BLaER1 treated with 17β-estradiol and CSF1 and Interleukin-3, amounts not matched to agents 10 nM and 100 nM (cell line): ENCODE measurements at regions not wholly inside any gene's neighbourhood (a gene's known extent, or its start where the extent isn't known, plus 50 kb on each side); places are given as distances from the start of the nearest gene placed in this dataset.

Experiments
- H3K27ac ChIP-seq, 11 experiments: shearing (Covaris generic); formaldehyde crosslinking; 2 replicates each; pipeline ENCODE4 v1.8.1; 2022
- H3K27me3 ChIP-seq, 11 experiments: shearing (Covaris generic); formaldehyde crosslinking; 2 replicates each; pipeline ENCODE4 v1.8.1; 2022
- H3K36me3 ChIP-seq, 11 experiments: shearing (Covaris generic); formaldehyde crosslinking; 2 replicates each; pipeline ENCODE4 v1.8.1; 2022
- H3K4me1 ChIP-seq, 10 experiments: shearing (Covaris generic); formaldehyde crosslinking; 2 replicates each; pipeline ENCODE4 v1.8.1; 2022
- H3K4me2 ChIP-seq, 11 experiments: shearing (Covaris generic); formaldehyde crosslinking; 2 replicates each; pipeline ENCODE4 v1.8.1; 2022
- H3K4me3 ChIP-seq, 10 experiments: shearing (Covaris generic); formaldehyde crosslinking; 2 replicates each; pipeline ENCODE4 v1.8.1; 2022
- H3K9ac ChIP-seq, 11 experiments: shearing (Covaris generic); formaldehyde crosslinking; 2 replicates each; pipeline ENCODE4 v1.8.1; 2022
- H3K9me3 ChIP-seq, 11 experiments: shearing (Covaris generic); formaldehyde crosslinking; replicated peaks in 1 of 11; 2 replicates each; pipeline ENCODE4 v1.8.1; 2022
- H4K20me1 ChIP-seq, 11 experiments: shearing (Covaris generic); formaldehyde crosslinking; 2 replicates each; pipeline ENCODE4 v1.8.1; 2022
- Cebpa-rat ChIP-seq, 11 experiments: shearing (Covaris generic); IDR thresholded peaks; 2 replicates each; pipeline ENCODE4 v1.8.1; 2022

DNA sequence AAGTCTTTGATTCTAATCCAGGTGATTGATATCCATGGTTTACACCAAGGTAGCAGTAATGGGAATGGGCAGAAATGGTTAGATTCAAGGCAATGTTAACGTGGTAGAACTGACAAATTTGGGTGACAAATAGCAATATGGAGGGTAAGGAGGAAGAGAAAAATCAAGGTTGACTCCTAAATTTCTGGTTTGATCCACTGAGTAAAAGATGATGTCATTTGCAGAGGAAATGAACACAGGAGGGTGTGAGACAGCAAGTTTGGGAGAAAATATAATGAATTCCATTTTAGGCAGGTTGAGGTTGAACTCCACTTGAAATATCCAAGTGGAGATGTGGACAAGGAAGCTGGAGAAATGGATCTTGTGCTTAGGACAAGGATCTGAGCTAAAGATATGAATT lies 170.9 kb upstream of the CAMK1G start:
- TF ChIP-seq Cebpa-rat (IDR thresholded peaks at IDR 0.05), result no peak
- H3K27ac ChIP-seq, result peak overlapping the region in 4 of 11 experiments; percentile 77 to 89 (median 86); a peak in 8 of 22 replicates
- peak overlapping the region in 3 of 11 experiments; percentile 77 to 79 (median 78); a peak in 6 of 22 replicates for H3K9ac ChIP-seq
- H3K36me3 ChIP-seq, result no peaks in the 10 kb centered on the region
- peak overlapping the region in 5 of 11 experiments; percentile 73 to 94 (median 85); a peak in 10 of 22 replicates for H3K4me2 ChIP-seq
- peaks cover 0 to 90% (median 11%) of the 10 kb centered on the region in 10 experiments; a peak in 12 of 20 replicates for H3K4me1 ChIP-seq
- no peaks in the 10 kb centered on the region for H3K27me3 ChIP-seq
- H4K20me1 ChIP-seq, result no peaks in the 10 kb centered on the region
- no peaks in the 10 kb centered on the region for H3K9me3 ChIP-seq
- peak overlapping the region in 3 of 10 experiments; percentile 25 to 32 (median 31); a peak in 2 of 20 replicates for H3K4me3 ChIP-seq

DNA sequence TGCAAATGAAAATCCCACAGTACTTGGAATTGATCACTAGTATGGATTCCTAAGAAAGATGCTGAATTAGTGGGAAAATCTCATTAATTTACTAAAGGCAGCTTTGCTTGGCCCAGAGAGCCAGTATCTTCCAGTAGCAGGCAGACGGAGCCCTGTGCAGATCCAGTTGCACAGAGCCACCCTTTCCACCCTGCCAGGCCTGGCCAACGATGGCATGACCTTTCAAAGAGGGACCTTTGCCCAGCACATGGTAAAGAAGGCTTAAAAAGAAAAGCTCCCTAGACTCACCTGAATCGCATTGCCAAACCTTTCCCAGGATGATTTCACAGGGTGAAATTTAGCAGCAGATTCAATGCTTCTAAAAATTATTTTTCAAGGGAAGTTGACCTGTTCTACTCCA lies 170.5 kb upstream of the CAMK1G start:
- Histone ChIP-seq H3K4me2 (peak overlapping the region in 4 of 11 experiments; percentile 74 to 94 (median 87); a peak in 7 of 22 replicates), H3K9me3 (no peaks in the 10 kb centered on the region), H3K27ac (peak overlapping the region in 3 of 11 experiments; percentile 84 to 89 (median 87); a peak in 5 of 22 replicates), H3K4me1 (peaks cover 0 to 86% (median 11%) of the 10 kb centered on the region in 10 experiments; a peak in 12 of 20 replicates), H3K9ac (peak overlapping the region in 2 of 11 experiments; percentile 77 to 79; a peak in 2 of 22 replicates), H3K4me3 (no peak overlapping the region), H3K36me3 (no peaks in the 10 kb centered on the region), H4K20me1 (no peaks in the 10 kb centered on the region), H3K27me3 (no peaks in the 10 kb centered on the region)
- TF ChIP-seq Cebpa-rat (IDR thresholded peaks at IDR 0.05), result no peak

GRCh38 chr1:209414803-209415329 lies 168.6 kb upstream of the CAMK1G start:
- H3K4me3 ChIP-seq, result no peak overlapping the region
- peak overlapping the region in 3 of 11 experiments; percentile 85 to 94 (median 89); a peak in 5 of 22 replicates for H3K4me2 ChIP-seq
- no peaks in the 10 kb centered on the region for H3K9me3 ChIP-seq
- peaks cover 0 to 75% (median 11%) of the 10 kb centered on the region in 10 experiments; a peak in 12 of 20 replicates for H3K4me1 ChIP-seq
- H4K20me1 ChIP-seq, result no peaks in the 10 kb centered on the region
- no peak overlapping the region for H3K9ac ChIP-seq
- H3K27ac ChIP-seq, result no peak overlapping the region
- H3K27me3 ChIP-seq, result no peaks in the 10 kb centered on the region
- TF ChIP-seq Cebpa-rat (IDR thresholded peaks at IDR 0.05), result no peak
- no peaks in the 10 kb centered on the region for H3K36me3 ChIP-seq

GRCh38 chr1:209416039-209416438 lies 167.5 kb upstream of the CAMK1G start:
- no peak for TF ChIP-seq Cebpa-rat (IDR thresholded peaks at IDR 0.05)
- Histone ChIP-seq H3K27ac (no peak overlapping the region), H3K4me2 (peak overlapping the region in 2 of 11 experiments; percentile 71 to 94; a peak in 4 of 22 replicates), H3K4me3 (no peak overlapping the region), H3K4me1 (peaks cover 0 to 75% (median 11%) of the 10 kb centered on the region in 10 experiments; a peak in 12 of 20 replicates), H3K27me3 (no peaks in the 10 kb centered on the region), H3K36me3 (no peaks in the 10 kb centered on the region), H3K9ac (no peak overlapping the region), H3K9me3 (no peaks in the 10 kb centered on the region), H4K20me1 (no peaks in the 10 kb centered on the region)

DNA sequence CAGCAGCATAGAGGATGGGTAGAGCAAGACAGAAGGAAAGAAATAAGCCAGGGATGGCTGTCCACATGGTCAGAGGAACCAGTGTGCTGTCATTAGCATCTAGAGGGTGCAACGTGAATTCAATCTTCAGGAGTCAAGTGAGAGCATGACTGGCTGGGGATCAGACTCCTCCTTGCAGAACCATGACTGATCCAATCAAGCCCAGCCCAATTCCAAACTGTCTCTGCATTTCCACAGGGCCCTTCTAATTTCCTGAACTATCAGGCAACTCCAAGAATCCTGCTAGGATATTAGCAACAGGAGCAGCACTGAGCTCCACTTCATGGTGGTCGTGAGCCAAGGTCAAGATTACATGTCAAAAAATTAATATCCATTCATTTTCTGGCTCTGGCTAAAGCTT lies 166.8 kb upstream of the CAMK1G start:
- Histone ChIP-seq H3K4me1 (peaks cover 0 to 76% (median 6%) of the 10 kb centered on the region in 10 experiments; a peak in 12 of 20 replicates), H3K4me3 (no peak overlapping the region), H3K9ac (no peak overlapping the region), H3K9me3 (no peaks in the 10 kb centered on the region), H4K20me1 (no peaks in the 10 kb centered on the region), H3K27me3 (no peaks in the 10 kb centered on the region), H3K4me2 (peak overlapping the region in 2 of 11 experiments; percentile 71 to 94; a peak in 3 of 22 replicates), H3K27ac (no peak overlapping the region), H3K36me3 (no peaks in the 10 kb centered on the region)
- TF ChIP-seq Cebpa-rat (IDR thresholded peaks at IDR 0.05), result no peak

DNA sequence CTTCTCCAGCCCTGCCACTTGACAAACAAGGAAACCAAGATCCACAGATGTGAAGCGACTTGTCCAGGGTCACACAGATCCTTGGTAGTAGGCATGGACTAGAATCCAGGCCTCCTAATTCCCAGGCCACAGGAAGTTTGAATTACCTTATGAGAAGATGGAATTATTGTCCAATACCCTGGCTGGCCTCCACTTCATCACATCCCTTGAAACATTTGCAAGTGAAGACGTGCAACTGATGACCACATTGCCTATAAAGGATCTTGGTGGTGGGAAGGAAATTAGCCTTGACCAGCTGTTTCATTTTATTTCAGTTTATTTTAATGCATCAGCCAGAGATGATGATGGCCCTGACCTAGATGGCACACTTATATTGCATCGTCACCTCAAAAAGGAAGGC lies 165.8 kb upstream of the CAMK1G start:
- peaks cover 0 to 65% (median 0%) of the 10 kb centered on the region in 10 experiments; a peak in 8 of 20 replicates for H3K4me1 ChIP-seq
- H3K27me3 ChIP-seq, result no peaks in the 10 kb centered on the region
- no peak for TF ChIP-seq Cebpa-rat (IDR thresholded peaks at IDR 0.05)
- no peaks in the 10 kb centered on the region for H3K36me3 ChIP-seq
- H4K20me1 ChIP-seq, result no peaks in the 10 kb centered on the region
- H3K9ac ChIP-seq, result no peak overlapping the region
- no peak overlapping the region for H3K4me3 ChIP-seq
- H3K27ac ChIP-seq, result no peak overlapping the region
- H3K9me3 ChIP-seq, result no peaks in the 10 kb centered on the region
- H3K4me2 ChIP-seq, result no peak overlapping the region

GRCh38 chr1:209420276-209420675 lies 163.2 kb upstream of the CAMK1G start:
- Histone ChIP-seq H4K20me1 (no peaks in the 10 kb centered on the region), H3K9me3 (no peaks in the 10 kb centered on the region), H3K27me3 (no peaks in the 10 kb centered on the region), H3K9ac (no peak overlapping the region), H3K27ac (no peak overlapping the region), H3K36me3 (no peaks in the 10 kb centered on the region), H3K4me2 (peak overlapping the region in 2 of 11 experiments; percentile 25 to 58; a peak in 3 of 22 replicates), H3K4me1 (peaks cover 0 to 40% (median 0%) of the 10 kb centered on the region in 10 experiments; a peak in 4 of 20 replicates), H3K4me3 (no peak overlapping the region)
- no peak for TF ChIP-seq Cebpa-rat (IDR thresholded peaks at IDR 0.05)

GRCh38 chr1:209421186-209421585 lies 162.3 kb upstream of the CAMK1G start:
- H3K27me3 ChIP-seq, result no peaks in the 10 kb centered on the region
- no peaks in the 10 kb centered on the region for H3K9me3 ChIP-seq
- H3K4me2 ChIP-seq, result peak overlapping the region in 2 of 11 experiments; percentile 6 to 58; a peak in 3 of 22 replicates
- TF ChIP-seq Cebpa-rat (IDR thresholded peaks at IDR 0.05), result no peak
- no peaks in the 10 kb centered on the region for H3K36me3 ChIP-seq
- no peak overlapping the region for H3K4me3 ChIP-seq
- no peak overlapping the region for H3K27ac ChIP-seq
- H4K20me1 ChIP-seq, result no peaks in the 10 kb centered on the region
- H3K4me1 ChIP-seq, result peaks cover 0 to 35% (median 5%) of the 10 kb centered on the region in 10 experiments; a peak in 15 of 20 replicates
- no peak overlapping the region for H3K9ac ChIP-seq

- Histone ChIP-seq H3K4me3 (no peak overlapping the region), H3K9me3 (no peaks in the 10 kb centered on the region), H3K4me2 (no peak overlapping the region; a peak in 1 of 22 replicates), H4K20me1 (no peaks in the 10 kb centered on the region), H3K4me1 (peaks cover 0 to 32% (median 7%) of the 10 kb centered on the region in 10 experiments; a peak in 15 of 20 replicates), H3K27me3 (no peaks in the 10 kb centered on the region), H3K36me3 (no peaks in the 10 kb centered on the region), H3K27ac (no peak overlapping the region), H3K9ac (no peak overlapping the region)
- TF ChIP-seq Cebpa-rat (IDR thresholded peaks at IDR 0.05), result no peak
Measured at GRCh38 chr1:209421978-209422680, 161.4 kb upstream of the CAMK1G start.
